Aorta (tissue), 5 donors: ENCODE measurements at regions not wholly inside any gene's neighbourhood (a gene's known extent, or its start where the extent isn't known, plus 50 kb on each side); places are given as distances from the start of the nearest gene placed in this dataset.

Experiments used
- ATAC-seq: fragments of 200-7000 bp; cut with Tn5 transposase; one replicate; pipeline ENCODE4 v1.9.1; 2022; ENCODE audit warnings: moderate library complexity; ENCODE audit not compliant: low FRiP score
- DNase-seq, 2 donors: peaks; one replicate each; pipeline ENCODE4 v3.0.0-alpha.2; 2020
- H3K27ac ChIP-seq, 2 donors: one replicate each; pipeline ENCODE4 v1.5.1; 2013; ENCODE audit warnings: low read length in 2 of 2, mild to moderate bottlenecking in 2 of 2, moderate library complexity in 2 of 2, control low read depth in 1 of 2, inconsistent platforms in 1 of 2, low read depth in 1 of 2
- H3K27me3 ChIP-seq, 2 donors: one replicate each; pipeline ENCODE4 v1.6.1; 2013; ENCODE audit warnings: control low read depth in 1 of 2, low read length in 1 of 2, mild to moderate bottlenecking in 1 of 2, moderate library complexity in 1 of 2; ENCODE audit not compliant: insufficient read depth in 2 of 2, control insufficient read depth in 1 of 2
- H3K36me3 ChIP-seq, 2 donors: one replicate each; pipeline ENCODE4 v1.6.1; 2013; ENCODE audit warnings: control low read depth in 1 of 2, low read length in 1 of 2, mild to moderate bottlenecking in 1 of 2; ENCODE audit not compliant: insufficient read depth in 2 of 2, control insufficient read depth in 1 of 2
- H3K4me1 ChIP-seq, 2 donors: one replicate each; pipeline ENCODE4 v1.6.1; 2013; ENCODE audit warnings: low read length in 2 of 2, control low read depth in 1 of 2, mild to moderate bottlenecking in 1 of 2, moderate library complexity in 1 of 2; ENCODE audit not compliant: insufficient read depth in 2 of 2, control insufficient read depth in 1 of 2
- H3K4me3 ChIP-seq, 2 donors: one replicate each; pipeline ENCODE4 v1.5.1; 2013; ENCODE audit warnings: low read length in 2 of 2, control low read depth in 1 of 2, mild to moderate bottlenecking in 1 of 2
- H3K9me3 ChIP-seq: one replicate; pipeline ENCODE4 v1.6.1; 2013; ENCODE audit warnings: mild to moderate bottlenecking, low read length; ENCODE audit not compliant: control insufficient read depth
- WGBS, 2 donors: extraction: QIAGEN DNeasy Blood & Tissue Kit; methylation state at CpG; one replicate each; pipeline ENCODE4 v1.1.7; 2013; 5-methylcytosine and 5-hydroxymethylcytosine counted together
- intact Hi-C, 2 donors: fragments of 100-400 bp; cut with DNase I; formaldehyde crosslinking; loops; one replicate each; pipeline versions ENCODE4 v1.14.2 to v1.15.0; 2022
- donor health status: healthy with polysubstance abuse.
- donor health status: Bipolar disorder and iron deficiency.
- donor health status: DM: no; HTN: no; CAD: no.
- donor health status: DM: no; HTN: no; CAD: no.
- donor health status: DM: yes; HTN: yes; CAD: no.

DNA sequence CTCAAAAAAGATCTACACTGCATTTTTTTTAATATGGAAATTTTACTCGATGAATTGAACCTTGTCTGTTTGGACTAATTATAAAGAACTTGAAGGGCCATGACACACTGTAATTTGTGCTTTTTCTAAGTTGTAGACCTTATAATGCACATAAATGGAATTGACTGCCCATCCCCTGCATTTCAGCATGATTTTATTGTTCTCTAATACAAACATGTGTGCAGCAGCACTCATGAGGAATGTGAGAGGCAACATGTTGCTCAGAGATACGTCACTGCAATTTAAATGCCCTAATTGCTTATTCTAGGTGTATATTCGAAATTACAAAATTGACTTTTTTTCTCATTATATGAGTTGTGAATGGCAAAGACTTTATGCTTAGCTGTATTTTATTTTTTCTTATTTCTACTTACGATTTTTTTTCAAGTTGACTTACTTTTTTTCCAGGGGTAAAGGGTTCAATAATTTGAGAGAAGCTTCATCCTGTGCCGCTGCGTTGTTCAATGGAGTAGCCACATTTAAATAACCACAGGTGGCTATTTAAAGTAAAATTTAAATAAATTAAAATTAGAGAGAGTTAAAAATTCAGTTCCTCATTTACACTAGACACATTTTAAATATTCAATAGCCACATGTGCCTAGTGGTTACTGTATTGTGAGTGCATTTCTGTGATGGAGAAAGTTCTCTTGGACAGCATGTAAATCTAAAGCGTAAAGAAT, 1346.4 kb downstream of the ROBO1 start:
- Histone ChIP-seq H3K27ac (no peak overlapping the region), H3K9me3 (no peaks in the 10 kb centered on the region), H3K36me3 (no peaks in the 10 kb centered on the region), H3K4me3 (no peak overlapping the region), H3K4me1 (no peaks in the 10 kb centered on the region), H3K27me3 (no peaks in the 10 kb centered on the region)
- DNase-seq = no peak
- WGBS, 2 donors = 86 to 88% methylated on average over 7 of the region's 7 CpGs
- intact Hi-C loops = no loop called here
- ATAC-seq = no peak

DNA sequence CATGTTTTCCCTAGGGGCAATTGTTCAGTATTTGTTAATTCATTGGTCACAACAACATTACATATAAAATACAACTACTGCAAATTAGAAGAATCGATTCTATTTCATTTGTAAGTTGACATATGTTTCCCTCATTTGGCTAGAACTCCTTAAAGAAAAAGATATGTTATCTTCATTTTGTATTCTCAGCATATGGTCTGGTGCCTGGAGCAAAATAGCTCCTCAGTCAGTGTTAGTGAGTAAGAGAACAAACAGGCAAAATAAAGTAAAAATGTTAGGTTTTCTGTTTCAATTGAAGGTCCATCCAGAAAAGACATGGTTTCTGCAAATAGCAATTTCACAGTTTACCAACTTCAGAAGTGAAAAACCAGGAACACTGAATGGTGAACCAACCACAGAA, 1343.1 kb downstream of the ROBO1 start:
- Histone ChIP-seq H3K4me1 (no peaks in the 10 kb centered on the region), H3K9me3 (no peaks in the 10 kb centered on the region), H3K36me3 (no peaks in the 10 kb centered on the region), H3K4me3 (no peak overlapping the region), H3K27ac (no peak overlapping the region), H3K27me3 (no peaks in the 10 kb centered on the region)
- DNase-seq (no peak), ATAC-seq (no peak)
- intact Hi-C loops = no loop called here
- 45 to 56% methylated on average over 1 of the region's 1 CpG for WGBS, 2 donors

DNA sequence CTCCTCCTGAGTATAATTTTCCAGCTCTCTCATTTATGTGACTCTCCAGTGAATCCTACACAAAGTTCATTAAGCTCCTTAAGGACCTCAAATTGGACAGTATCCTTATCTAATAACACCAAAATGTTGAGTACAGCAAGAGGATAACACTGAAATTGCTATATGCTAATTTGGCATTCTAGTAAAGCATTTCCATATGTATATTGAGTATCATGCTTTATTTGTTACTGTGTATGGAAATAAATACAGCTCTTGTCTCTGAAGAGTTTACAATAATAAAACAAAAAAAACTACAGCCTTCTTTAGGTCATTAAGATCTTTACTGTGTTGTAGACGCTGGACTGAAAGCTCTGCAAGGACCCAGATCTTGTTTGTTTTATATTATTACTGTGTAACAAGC, 1341.3 kb downstream of the ROBO1 start:
- no peak for ATAC-seq
- H3K27me3 ChIP-seq = no peaks in the 10 kb centered on the region
- intact Hi-C loops = no loop called here
- H3K27ac ChIP-seq = no peak overlapping the region
- H3K4me1 ChIP-seq = no peaks in the 10 kb centered on the region
- no peaks in the 10 kb centered on the region for H3K36me3 ChIP-seq
- H3K9me3 ChIP-seq = peaks cover 1% of the 10 kb centered on the region
- H3K4me3 ChIP-seq = no peak overlapping the region
- no peak for DNase-seq
- WGBS, 2 donors = 59 to 70% methylated on average over 1 of the region's 1 CpG

DNA sequence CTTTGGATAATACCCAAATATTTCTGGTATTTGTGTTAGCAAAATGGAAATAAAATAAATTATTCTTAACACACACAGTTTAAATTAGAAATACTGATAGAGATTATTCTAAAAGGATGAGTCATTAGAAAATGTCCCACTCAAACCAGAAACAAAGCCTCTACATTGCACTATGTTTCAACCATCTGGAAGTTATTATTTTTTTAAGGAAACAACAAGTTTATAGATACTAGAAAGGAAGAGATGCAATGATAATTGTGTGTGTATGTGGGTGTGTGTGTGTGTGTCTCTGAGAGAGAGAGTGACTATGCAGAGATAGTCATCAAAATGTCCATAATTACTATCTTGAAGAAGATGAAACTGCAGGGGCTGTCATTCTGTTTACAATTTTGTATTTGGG, 1340.5 kb downstream of the ROBO1 start:
- H3K4me3 ChIP-seq = no peak overlapping the region
- peaks cover 1% of the 10 kb centered on the region for H3K9me3 ChIP-seq
- intact Hi-C loops = no loop called here
- DNase-seq (no peak), ATAC-seq (no peak)
- no peak overlapping the region for H3K27ac ChIP-seq
- H3K36me3 ChIP-seq = no peaks in the 10 kb centered on the region
- H3K27me3 ChIP-seq = no peaks in the 10 kb centered on the region
- H3K4me1 ChIP-seq = no peaks in the 10 kb centered on the region

DNA sequence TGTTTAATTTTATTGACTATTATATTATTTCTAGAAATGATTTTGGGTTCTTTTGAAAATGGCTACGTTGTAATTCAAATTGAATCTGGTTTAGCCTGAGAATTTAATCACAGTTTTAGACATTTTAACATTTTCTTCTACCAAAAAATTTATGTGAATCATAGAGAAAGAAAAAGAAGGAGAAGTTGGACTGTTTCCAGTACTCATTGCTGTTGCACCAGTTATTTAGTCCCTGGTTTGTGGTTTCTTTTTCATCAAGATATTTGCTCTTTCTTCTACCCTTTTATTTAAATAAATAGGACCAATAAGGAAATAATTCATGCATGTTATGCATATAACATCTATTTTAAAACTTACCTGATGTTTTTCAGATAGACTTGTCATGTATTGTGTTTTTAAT, 1337.1 kb downstream of the ROBO1 start:
- Histone ChIP-seq H3K9me3 (peaks cover 1% of the 10 kb centered on the region), H3K27ac (no peak overlapping the region), H3K4me1 (no peaks in the 10 kb centered on the region), H3K4me3 (no peak overlapping the region), H3K36me3 (no peaks in the 10 kb centered on the region), H3K27me3 (no peaks in the 10 kb centered on the region)
- no peak for DNase-seq
- intact Hi-C loops = no loop called here
- ATAC-seq = no peak
- 77 to 78% methylated on average over 1 of the region's 1 CpG for WGBS, 2 donors

DNA sequence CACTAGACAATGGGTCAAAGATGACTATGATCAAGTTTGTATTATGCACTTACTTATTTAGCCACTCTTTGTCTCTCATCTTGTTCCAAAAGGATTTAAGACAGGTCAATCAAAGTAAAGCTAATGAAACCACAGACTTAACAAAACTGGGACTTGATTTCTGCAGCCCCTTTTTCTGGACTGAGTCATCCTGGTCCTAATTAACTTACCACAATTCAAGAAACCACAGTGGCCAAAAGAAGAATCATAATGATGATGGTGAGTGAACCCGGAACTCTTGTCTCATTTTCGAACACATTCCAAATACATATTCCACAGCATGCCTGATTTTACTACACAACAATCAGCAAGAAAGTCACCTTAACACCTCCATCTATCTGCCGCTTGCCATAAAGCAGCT, 1333.0 kb downstream of the ROBO1 start:
- intact Hi-C loops = no loop called here
- H3K4me1 ChIP-seq = no peaks in the 10 kb centered on the region
- 94 to 95% methylated on average over 3 of the region's 3 CpGs for WGBS, 2 donors
- no peaks in the 10 kb centered on the region for H3K27me3 ChIP-seq
- H3K27ac ChIP-seq = no peak overlapping the region
- no peaks in the 10 kb centered on the region for H3K36me3 ChIP-seq
- H3K4me3 ChIP-seq = no peak overlapping the region
- no peak for DNase-seq
- peaks cover 1% of the 10 kb centered on the region for H3K9me3 ChIP-seq
- no peak for ATAC-seq

DNA sequence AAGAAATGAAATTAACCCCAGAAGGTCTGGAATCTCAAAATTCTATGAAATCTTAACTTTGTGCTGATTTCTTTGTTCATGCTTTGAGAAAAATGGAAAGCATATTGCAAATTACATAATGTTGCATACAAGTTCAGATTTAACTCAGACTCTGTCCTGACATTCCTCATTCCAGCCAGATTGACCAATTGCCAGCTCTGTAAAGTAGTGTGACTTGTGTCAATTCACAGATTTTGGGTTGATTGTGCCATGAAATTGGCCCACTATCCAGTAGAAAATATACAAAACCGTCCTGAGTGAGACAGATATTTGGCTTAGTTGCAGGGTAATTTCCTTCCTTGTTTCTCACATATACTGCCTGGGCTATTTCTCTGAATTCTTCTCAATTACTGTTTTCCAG, 1312.6 kb downstream of the ROBO1 start:
- no peaks in the 10 kb centered on the region for H3K9me3 ChIP-seq
- intact Hi-C loops = no loop called here
- DNase-seq = no peak
- H3K4me1 ChIP-seq = peaks cover 0 to 4% of the 10 kb centered on the region in 2 donors
- H3K27ac ChIP-seq = no peak overlapping the region
- WGBS, 2 donors = 3 to 7% methylated on average over 1 of the region's 1 CpG
- H3K36me3 ChIP-seq = no peaks in the 10 kb centered on the region
- H3K4me3 ChIP-seq = no peak overlapping the region
- ATAC-seq = no peak
- H3K27me3 ChIP-seq = no peaks in the 10 kb centered on the region

DNA sequence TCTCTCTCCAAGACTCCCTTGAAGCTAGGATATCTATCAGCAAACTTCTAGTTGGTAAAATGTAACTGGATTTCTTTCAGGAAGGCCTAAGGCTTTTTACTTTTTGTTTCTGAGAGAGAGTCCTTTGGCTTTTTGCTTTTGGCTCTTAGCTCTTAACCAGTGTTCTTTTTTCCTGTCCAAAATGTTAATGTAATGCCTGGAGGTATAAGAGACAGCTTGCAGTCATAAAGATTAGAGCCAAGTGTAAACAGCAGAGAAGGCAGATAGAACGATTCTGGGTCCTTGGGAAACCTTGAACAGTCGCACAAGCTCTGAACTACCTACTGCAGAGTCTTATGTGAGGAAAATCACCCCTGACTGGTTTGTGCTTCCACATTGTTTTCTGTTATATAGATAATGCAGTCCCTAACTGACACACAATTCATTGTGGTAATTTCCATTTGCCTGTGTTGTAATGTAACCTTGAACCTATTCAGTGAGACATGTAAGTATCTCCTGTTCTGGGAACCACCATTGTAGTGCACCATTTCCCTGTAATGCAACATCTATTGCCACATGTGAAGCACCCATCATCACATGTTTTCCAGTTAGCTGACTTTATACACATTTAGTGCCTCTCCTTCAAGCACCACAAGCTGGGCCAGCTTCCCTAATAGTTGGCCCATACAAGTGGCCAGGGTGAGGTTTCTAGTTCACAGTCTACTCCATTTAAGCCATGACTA, 1311.9 kb downstream of the ROBO1 start:
- H3K27me3 ChIP-seq = no peaks in the 10 kb centered on the region
- WGBS, 2 donors = 15% methylated on average over 2 of the region's 2 CpGs
- ATAC-seq (no peak), DNase-seq (no peak)
- no peaks in the 10 kb centered on the region for H3K36me3 ChIP-seq
- H3K4me1 ChIP-seq = peaks cover 0 to 4% of the 10 kb centered on the region in 2 donors
- H3K9me3 ChIP-seq = no peaks in the 10 kb centered on the region
- no peak overlapping the region for H3K27ac ChIP-seq
- H3K4me3 ChIP-seq = no peak overlapping the region
- intact Hi-C loops = no loop called here

DNA sequence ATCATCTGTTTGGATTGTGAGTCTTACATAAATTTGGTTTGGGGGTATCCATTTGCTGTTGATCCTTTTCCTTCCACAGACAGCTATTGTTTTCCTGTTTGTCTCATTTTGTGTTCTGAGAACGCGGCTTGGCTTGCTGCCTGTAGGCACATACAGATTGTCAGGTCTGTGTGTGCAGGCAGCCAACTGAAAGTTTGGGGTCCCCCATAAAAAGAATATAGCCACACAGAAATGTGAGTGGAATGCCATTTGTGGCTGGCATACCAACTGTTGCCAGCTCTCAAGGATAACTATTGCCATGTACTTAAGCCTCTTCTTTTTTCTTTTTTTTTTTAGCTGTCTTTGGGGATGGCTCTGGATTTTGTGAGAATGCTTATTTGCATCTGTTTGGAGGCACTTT, 1308.0 kb downstream of the ROBO1 start:
- H3K4me1 ChIP-seq = peaks cover 0 to 4% of the 10 kb centered on the region in 2 donors
- no peak overlapping the region for H3K27ac ChIP-seq
- no peaks in the 10 kb centered on the region for H3K9me3 ChIP-seq
- no peak overlapping the region for H3K4me3 ChIP-seq
- no peaks in the 10 kb centered on the region for H3K27me3 ChIP-seq
- DNase-seq (no peak), ATAC-seq (no peak)
- WGBS, 2 donors = 70 to 79% methylated on average over 2 of the region's 2 CpGs
- intact Hi-C loops = no loop called here
- no peaks in the 10 kb centered on the region for H3K36me3 ChIP-seq
